Pancreas (tissue), 10 donors: ENCODE measurements at regions not wholly inside any gene's neighbourhood (a gene's known extent, or its start where the extent isn't known, plus 50 kb on each side); places are given as distances from the start of the nearest gene placed in this dataset.
A peak's percentile ranks its signal among the peaks of the same experiment; 100 is the strongest.

ENCODE experiments used
- ATAC-seq, 4 donors: fragments of 200-7000 bp; cut with Tn5 transposase; one replicate each; pipeline versions ENCODE4 v1.8.0 to v1.9.1; 2020; ENCODE audit warnings: mild to moderate bottlenecking in 4 of 4, moderate library complexity in 4 of 4
- DNase-seq, 6 donors: peaks; one replicate each; pipeline ENCODE4 v3.0.0-alpha.2; 2020
- FAIRE-seq: peaks from 2 replicates; lab custom pipeline; 2012; peaks lifted over from hg19 to GRCh38; lab: Jason Lieb, UNC
- H3K27ac ChIP-seq, 4 donors: fragments of 200-600 bp; sonication (generic); 1 replicate in 3 of 4; 2 replicates in 1 of 4; pipeline versions ENCODE4 v1.5.0 to v1.8.0; 2020
- H3K27me3 ChIP-seq, 4 donors: fragments of 200-600 bp; one replicate each; pipeline ENCODE4 v1.8.0; 2021
- H3K36me3 ChIP-seq, 3 donors: fragments of 200-600 bp; sonication (generic) in 1 of 3; one replicate each; pipeline versions ENCODE4 v1.5.0 to v1.8.0; 2020 to 2021
- H3K4me1 ChIP-seq, 3 donors: fragments of 200-600 bp; one replicate each; pipeline ENCODE4 v1.8.0; 2021
- H3K4me3 ChIP-seq, 4 donors: fragments of 200-600 bp; sonication (generic) in 2 of 4; one replicate each; pipeline versions ENCODE4 v1.5.0 to v1.8.0; 2020 to 2021
- H3K9me3 ChIP-seq, 4 donors: fragments of 200-600 bp; one replicate each; pipeline ENCODE4 v1.8.0; 2021
- WGBS, 2 donors: extraction: QIAGEN DNeasy Blood & Tissue Kit; methylation state at CpG; one replicate each; pipeline ENCODE4 v1.1.7; 2013; 5-methylcytosine and 5-hydroxymethylcytosine counted together
- intact Hi-C, 3 donors: fragments of 100-400 bp; cut with DNase I; formaldehyde crosslinking; loops; one replicate each; pipeline versions ENCODE4 v1.11.1 to v1.14.2; 2022
- TF ChIP-seq, protein P1 (sequence below), 4 donors: fragments of 200-600 bp; sonication (generic) in 3 of 4; IDR thresholded peaks; one replicate each; pipeline versions ENCODE4 v1.5.0 to v1.8.0; 2021; ENCODE audit warnings: antibody characterized with exemption in 4 of 4
- donor health status: healthy with polysubstance abuse.
- donor health status: DM: no; HTN: no; CAD: no; lungs with moderate emphysema.
- donor health status: DM: no; HTN: no; CAD: no.
- donor health status: control.
- donor health status: control.
- donor health status: Bipolar disorder and iron deficiency.
- donor health status: DM: yes; HTN: yes; CAD: no.
- donor health status: DM: no; HTN: no; CAD: no.
- donor health status: DM: no; HTN: no; CAD: no.
- donor health status: DM: yes; HTN: yes; CAD: no.

DNA sequence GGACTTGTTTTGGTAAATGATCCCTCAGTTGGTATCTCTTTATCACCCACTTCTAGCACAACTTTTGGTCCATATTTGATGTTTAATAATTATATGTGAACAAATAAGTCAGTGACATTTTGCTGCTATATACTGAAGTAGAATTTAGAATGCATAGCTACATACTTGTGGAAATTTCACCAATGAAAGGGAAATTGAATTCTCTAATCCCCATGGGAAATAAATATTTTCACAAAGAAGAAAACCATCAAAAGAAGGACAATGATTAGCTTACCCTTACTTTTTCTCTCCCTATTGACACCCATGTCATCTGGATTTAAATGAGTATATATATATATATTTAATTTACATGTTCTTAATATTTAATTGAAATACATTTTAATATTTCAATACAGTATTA, 94.3 kb upstream of the DAB2 start:
- intact Hi-C loops: no loop called here
- Histone ChIP-seq H3K4me3 (no peak overlapping the region), H3K27ac (no peak overlapping the region), H3K9me3 (no peaks in the 10 kb centered on the region), H3K27me3 (no peaks in the 10 kb centered on the region), H3K36me3 (no peaks in the 10 kb centered on the region), H3K4me1 (peaks cover 0 to 7% (median 0%) of the 10 kb centered on the region in 3 donors)
- TF ChIP-seq, protein P1, sequence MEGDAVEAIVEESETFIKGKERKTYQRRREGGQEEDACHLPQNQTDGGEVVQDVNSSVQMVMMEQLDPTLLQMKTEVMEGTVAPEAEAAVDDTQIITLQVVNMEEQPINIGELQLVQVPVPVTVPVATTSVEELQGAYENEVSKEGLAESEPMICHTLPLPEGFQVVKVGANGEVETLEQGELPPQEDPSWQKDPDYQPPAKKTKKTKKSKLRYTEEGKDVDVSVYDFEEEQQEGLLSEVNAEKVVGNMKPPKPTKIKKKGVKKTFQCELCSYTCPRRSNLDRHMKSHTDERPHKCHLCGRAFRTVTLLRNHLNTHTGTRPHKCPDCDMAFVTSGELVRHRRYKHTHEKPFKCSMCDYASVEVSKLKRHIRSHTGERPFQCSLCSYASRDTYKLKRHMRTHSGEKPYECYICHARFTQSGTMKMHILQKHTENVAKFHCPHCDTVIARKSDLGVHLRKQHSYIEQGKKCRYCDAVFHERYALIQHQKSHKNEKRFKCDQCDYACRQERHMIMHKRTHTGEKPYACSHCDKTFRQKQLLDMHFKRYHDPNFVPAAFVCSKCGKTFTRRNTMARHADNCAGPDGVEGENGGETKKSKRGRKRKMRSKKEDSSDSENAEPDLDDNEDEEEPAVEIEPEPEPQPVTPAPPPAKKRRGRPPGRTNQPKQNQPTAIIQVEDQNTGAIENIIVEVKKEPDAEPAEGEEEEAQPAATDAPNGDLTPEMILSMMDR (IDR thresholded peaks at IDR 0.05): no peak
- ATAC-seq: no peak
- peak; percentile 78 for FAIRE-seq
- DNase-seq: no peak

DNA sequence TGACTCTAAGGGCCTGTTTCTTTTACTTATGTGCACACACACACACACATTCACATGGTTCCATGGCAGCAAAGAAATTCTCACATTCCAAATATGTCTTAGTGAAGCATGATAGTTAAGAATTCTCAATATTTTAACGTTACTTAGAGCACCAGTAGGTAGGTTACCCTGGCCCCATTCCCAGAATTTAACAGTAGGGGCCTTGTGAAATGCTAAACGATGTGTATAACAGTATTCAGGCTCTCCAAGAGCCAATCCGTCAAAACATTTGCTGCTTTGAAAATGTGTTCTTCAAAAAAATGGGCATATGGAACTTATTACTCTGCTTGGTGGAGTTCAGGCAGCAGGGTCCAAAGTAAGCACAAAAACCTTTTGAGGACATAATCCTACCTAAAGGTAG, 93.7 kb upstream of the DAB2 start:
- FAIRE-seq: no peak
- no peak for DNase-seq
- no peak overlapping the region for H3K27ac ChIP-seq
- no peaks in the 10 kb centered on the region for H3K9me3 ChIP-seq
- no peaks in the 10 kb centered on the region for H3K36me3 ChIP-seq
- no peaks in the 10 kb centered on the region for H3K27me3 ChIP-seq
- TF ChIP-seq, protein P1 (IDR thresholded peaks at IDR 0.05): no peak
- no peak overlapping the region for H3K4me3 ChIP-seq
- peaks cover 0 to 7% (median 0%) of the 10 kb centered on the region in 3 donors for H3K4me1 ChIP-seq
- peak in 2 of 4 donors; percentile 20 to 65 for ATAC-seq
- WGBS, 2 donors: 22 to 30% methylated on average over 3 of the region's 3 CpGs
- intact Hi-C loops: no loop called here

DNA sequence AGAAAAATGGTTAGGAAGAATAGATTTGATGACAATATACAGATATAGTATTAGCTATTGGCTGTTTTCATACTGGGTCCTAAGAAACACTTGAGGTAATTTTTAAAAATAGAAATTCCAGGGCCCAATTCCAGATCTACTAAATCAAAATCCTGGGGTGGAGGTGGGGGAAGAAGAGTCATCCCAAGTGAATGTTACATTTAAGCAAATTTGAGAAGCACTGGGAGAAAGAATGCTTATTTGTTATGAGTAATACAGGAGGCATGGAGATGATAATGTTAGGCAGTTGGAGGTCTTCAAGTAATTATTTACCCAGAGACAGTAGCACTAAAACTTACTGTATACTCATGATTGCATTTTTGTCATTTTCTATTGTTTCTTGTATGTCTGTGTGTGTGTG, 93.0 kb upstream of the DAB2 start:
- no peak for DNase-seq
- no peaks in the 10 kb centered on the region for H3K9me3 ChIP-seq
- no peak overlapping the region for H3K4me3 ChIP-seq
- H3K27ac ChIP-seq: no peak overlapping the region
- FAIRE-seq: no peak
- H3K27me3 ChIP-seq: no peaks in the 10 kb centered on the region
- ATAC-seq: peak in 3 of 4 donors; percentile 18 to 27 (median 25)
- intact Hi-C loops: no loop called here
- no peaks in the 10 kb centered on the region for H3K36me3 ChIP-seq
- TF ChIP-seq, protein P1 (IDR thresholded peaks at IDR 0.05): no peak
- peaks cover 0 to 7% (median 0%) of the 10 kb centered on the region in 3 donors for H3K4me1 ChIP-seq

DNA sequence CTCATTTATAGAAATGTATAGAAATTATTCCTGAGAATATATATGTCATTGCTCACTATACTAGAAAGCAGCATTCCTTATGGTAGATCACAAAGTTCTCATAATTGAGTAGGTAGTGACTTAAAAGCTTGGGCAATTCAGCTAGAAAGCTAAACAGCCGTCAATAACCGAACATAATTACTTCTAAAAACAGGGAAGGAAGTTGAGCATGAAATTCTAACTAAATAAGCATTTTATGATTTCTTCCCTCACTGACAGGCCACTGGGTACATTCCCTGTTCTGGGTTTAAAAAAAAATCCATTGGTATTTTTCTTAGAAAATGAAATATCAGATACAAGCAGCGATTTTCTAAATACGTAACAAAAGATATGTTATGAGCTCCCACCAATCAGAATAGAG, 91.1 kb upstream of the DAB2 start:
- TF ChIP-seq, protein P1 (IDR thresholded peaks at IDR 0.05): no peak
- H3K4me1 ChIP-seq: peaks cover 0 to 7% (median 0%) of the 10 kb centered on the region in 3 donors
- intact Hi-C loops: no loop called here
- H3K36me3 ChIP-seq: no peaks in the 10 kb centered on the region
- H3K9me3 ChIP-seq: no peaks in the 10 kb centered on the region
- no peaks in the 10 kb centered on the region for H3K27me3 ChIP-seq
- DNase-seq (no peak), ATAC-seq (no peak), FAIRE-seq (no peak)
- 68 to 83% methylated on average over 4 of the region's 4 CpGs for WGBS, 2 donors
- H3K27ac ChIP-seq: no peak overlapping the region
- H3K4me3 ChIP-seq: no peak overlapping the region

DNA sequence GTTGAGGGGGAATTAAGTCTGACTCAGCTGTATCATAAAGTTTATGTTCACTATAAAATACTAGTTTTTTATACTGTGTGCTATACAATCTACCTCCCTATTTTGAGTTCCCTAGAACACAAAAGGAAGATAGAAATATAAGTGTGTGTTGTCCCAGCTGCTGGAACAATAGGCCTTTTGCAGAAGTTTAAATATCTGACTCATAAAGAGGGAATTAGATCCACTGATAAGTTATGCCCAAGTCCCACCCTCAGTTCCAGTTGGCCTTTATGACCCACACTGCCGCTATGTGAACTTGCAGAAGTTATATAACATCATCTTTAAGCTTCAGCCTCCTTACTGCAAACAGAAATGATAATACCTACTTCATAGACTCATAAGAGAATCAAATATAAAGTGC, 88.5 kb upstream of the DAB2 start:
- Histone ChIP-seq H3K9me3 (no peaks in the 10 kb centered on the region), H3K36me3 (no peaks in the 10 kb centered on the region), H3K27me3 (no peaks in the 10 kb centered on the region), H3K4me3 (no peak overlapping the region), H3K4me1 (no peaks in the 10 kb centered on the region), H3K27ac (no peak overlapping the region)
- FAIRE-seq (no peak), ATAC-seq (peak in 1 of 4 donors; percentile 37), DNase-seq (no peak)
- WGBS, 2 donors: 87 to 91% methylated on average over 1 of the region's 1 CpG
- TF ChIP-seq, protein P1 (IDR thresholded peaks at IDR 0.05): no peak
- intact Hi-C loops: no loop called here
